Epithelial cell of proximal tubule (primary cell): ENCODE measurements at regions not wholly inside any gene's neighbourhood (a gene's known extent, or its start where the extent isn't known, plus 50 kb on each side); places are given as distances from the start of the nearest gene placed in this dataset.

ENCODE experiments used
- DNase-seq: peaks from one replicate; pipeline ENCODE4 v3.0.0-alpha.2; 2011; ENCODE audit warnings: low read depth
- H3K4me3 ChIP-seq: 2 replicates; pipeline ENCODE4 v1.5.1; 2011; ENCODE audit warnings: low read depth, mild to moderate bottlenecking, low read length
- TF ChIP-seq, protein P1 (sequence below): conservative IDR thresholded peaks from 2 replicates; pipeline ENCODE4 v1.5.1; 2012; ENCODE audit warnings: low read depth, mild to moderate bottlenecking, low read length

DNA sequence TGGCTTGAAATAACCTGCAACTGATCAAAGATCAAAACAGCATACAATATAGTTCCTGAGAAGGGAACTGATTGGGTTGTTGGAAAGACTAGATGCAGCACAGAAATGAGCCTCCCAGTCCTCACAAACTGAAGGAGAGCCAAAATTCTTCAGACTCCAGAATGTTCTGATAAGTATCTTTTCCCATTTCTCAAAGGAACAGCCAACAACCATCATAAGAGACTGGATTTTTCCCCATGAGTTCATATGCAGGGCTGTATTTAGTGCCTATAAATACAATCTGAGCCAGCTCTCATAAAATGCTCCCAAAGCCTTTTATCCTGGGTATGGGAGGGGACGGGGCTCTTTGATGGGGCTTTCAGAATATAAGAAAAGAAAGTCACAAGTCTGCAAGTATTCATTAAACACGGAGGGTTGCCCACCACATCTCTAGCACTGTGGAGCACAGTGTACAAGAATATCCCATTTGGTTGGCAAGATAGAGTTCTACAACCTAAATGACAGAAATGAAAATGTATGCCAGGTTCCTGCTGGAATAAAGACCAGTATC, 50.7 kb upstream of the LYVE1 start:
- no peak for DNase-seq
- no peak overlapping the region for H3K4me3 ChIP-seq
- TF ChIP-seq, protein P1, sequence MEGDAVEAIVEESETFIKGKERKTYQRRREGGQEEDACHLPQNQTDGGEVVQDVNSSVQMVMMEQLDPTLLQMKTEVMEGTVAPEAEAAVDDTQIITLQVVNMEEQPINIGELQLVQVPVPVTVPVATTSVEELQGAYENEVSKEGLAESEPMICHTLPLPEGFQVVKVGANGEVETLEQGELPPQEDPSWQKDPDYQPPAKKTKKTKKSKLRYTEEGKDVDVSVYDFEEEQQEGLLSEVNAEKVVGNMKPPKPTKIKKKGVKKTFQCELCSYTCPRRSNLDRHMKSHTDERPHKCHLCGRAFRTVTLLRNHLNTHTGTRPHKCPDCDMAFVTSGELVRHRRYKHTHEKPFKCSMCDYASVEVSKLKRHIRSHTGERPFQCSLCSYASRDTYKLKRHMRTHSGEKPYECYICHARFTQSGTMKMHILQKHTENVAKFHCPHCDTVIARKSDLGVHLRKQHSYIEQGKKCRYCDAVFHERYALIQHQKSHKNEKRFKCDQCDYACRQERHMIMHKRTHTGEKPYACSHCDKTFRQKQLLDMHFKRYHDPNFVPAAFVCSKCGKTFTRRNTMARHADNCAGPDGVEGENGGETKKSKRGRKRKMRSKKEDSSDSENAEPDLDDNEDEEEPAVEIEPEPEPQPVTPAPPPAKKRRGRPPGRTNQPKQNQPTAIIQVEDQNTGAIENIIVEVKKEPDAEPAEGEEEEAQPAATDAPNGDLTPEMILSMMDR, result no peak

DNA sequence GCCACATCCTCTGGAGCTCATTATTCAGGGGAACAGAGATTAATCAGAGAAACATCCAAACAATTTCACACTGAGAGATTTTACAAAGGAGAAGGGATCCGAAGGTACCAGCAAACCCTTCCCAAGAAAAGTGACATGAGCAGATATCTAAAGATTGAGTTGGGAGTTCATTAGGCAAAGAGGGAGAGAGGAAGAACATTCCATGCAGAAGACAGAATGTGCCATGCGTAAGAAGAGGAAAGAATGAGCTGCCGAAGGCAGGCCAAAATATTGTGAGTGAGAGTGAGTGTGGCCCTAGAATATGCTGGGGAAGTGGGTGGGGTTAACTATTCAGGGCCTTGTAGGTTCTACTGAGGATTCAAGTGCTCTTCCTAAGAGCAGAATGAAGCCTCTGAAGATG, 50.0 kb upstream of the LYVE1 start:
- no peak for DNase-seq
- H3K4me3 ChIP-seq, result no peak overlapping the region
- TF ChIP-seq, protein P1, result no peak
